Osteoblast (primary cell): ENCODE measurements at regions not wholly inside any gene's neighbourhood (a gene's known extent, or its start where the extent isn't known, plus 50 kb on each side); places are given as distances from the start of the nearest gene placed in this dataset.

ENCODE experiments used
- DNase-seq: peaks from one replicate; pipeline ENCODE4 v3.0.0; 2011; ENCODE audit warnings: low spot score, mixed read lengths; ENCODE audit not compliant: insufficient read length; ENCODE audit errors: missing footprints
- H2AFZ ChIP-seq: 2 replicates; pipeline ENCODE4 v1.6.0; 2011; ENCODE audit warnings: mild to moderate bottlenecking, low read length
- H3K27ac ChIP-seq: 2 replicates; pipeline ENCODE4 v1.5.1; 2011; ENCODE audit warnings: mild to moderate bottlenecking, low read depth, low read length, moderate library complexity
- H3K27me3 ChIP-seq: 2 replicates; pipeline ENCODE4 v1.6.0; 2012; ENCODE audit warnings: mild to moderate bottlenecking, control low read depth, inconsistent platforms, low read length, moderate library complexity; ENCODE audit not compliant: insufficient read depth
- H3K36me3 ChIP-seq: 2 replicates; pipeline ENCODE4 v1.5.1; 2011; ENCODE audit warnings: mild to moderate bottlenecking, low read length, control low read depth, moderate library complexity; ENCODE audit not compliant: insufficient read depth
- H3K4me1 ChIP-seq: 2 replicates; pipeline ENCODE4 v1.5.1; 2011; ENCODE audit warnings: mild to moderate bottlenecking, low read length, control low read depth, moderate library complexity; ENCODE audit not compliant: insufficient read depth
- H3K4me2 ChIP-seq: 2 replicates; pipeline ENCODE4 v1.6.0; 2011; ENCODE audit warnings: mild to moderate bottlenecking, low read length; ENCODE audit not compliant: insufficient read depth
- H3K4me3 ChIP-seq: fragments of 200-600 bp; sonication (generic); 3 replicates; pipeline ENCODE4 v1.5.1; 2012; ENCODE audit warnings: mild to moderate bottlenecking, low read length, inconsistent platforms; ENCODE audit not compliant: insufficient read depth
- H3K79me2 ChIP-seq: 2 replicates; pipeline ENCODE4 v1.6.0; 2012; ENCODE audit warnings: mild to moderate bottlenecking, low read length, control low read depth, inconsistent platforms; ENCODE audit not compliant: insufficient read depth
- H3K9me3 ChIP-seq: 2 replicates; pipeline ENCODE4 v1.5.1; 2011; ENCODE audit warnings: low read depth, low read length, control low read depth
- H4K20me1 ChIP-seq: 2 replicates; pipeline ENCODE4 v1.6.0; 2012; ENCODE audit warnings: mild to moderate bottlenecking, low read length, control low read depth; ENCODE audit not compliant: insufficient read depth
- TF ChIP-seq, protein P1 (sequence below): IDR thresholded peaks from 2 replicates; pipeline ENCODE4 v1.5.1; 2011; ENCODE audit warnings: mild to moderate bottlenecking, low read depth, low read length, moderate library complexity; ENCODE audit errors: extremely low read depth

DNA sequence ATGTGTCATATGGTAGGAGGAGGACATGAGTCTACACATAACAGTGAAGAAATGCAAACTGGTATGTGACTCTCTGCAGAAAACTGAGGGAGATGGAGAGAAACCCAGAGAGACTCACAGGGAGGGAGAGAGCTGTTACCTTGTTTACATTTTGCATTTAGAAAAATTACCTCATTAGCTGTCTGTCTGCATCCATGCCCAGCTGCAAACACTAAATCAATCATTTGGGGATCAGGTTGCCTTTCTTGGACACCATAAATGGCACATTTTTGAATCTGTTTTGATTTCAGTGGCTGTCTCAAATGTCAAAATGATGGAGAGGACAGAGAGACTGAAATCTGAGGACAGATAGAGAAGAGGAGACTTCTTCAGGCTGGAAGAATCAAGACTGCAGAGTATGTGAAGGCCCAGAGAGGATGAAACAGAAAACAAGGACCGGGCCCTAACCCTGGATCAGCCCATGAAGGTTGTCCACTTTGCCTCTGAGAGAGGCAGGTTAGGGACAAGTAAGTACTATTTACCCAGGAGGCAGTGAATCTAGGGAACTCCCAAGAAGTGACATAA lies 92.2 kb downstream of the UNC5CL start:
- H3K27me3 ChIP-seq: no peaks in the 10 kb centered on the region
- H3K79me2 ChIP-seq: no peaks in the 10 kb centered on the region
- H3K4me2 ChIP-seq: no peak overlapping the region
- TF ChIP-seq, protein P1, sequence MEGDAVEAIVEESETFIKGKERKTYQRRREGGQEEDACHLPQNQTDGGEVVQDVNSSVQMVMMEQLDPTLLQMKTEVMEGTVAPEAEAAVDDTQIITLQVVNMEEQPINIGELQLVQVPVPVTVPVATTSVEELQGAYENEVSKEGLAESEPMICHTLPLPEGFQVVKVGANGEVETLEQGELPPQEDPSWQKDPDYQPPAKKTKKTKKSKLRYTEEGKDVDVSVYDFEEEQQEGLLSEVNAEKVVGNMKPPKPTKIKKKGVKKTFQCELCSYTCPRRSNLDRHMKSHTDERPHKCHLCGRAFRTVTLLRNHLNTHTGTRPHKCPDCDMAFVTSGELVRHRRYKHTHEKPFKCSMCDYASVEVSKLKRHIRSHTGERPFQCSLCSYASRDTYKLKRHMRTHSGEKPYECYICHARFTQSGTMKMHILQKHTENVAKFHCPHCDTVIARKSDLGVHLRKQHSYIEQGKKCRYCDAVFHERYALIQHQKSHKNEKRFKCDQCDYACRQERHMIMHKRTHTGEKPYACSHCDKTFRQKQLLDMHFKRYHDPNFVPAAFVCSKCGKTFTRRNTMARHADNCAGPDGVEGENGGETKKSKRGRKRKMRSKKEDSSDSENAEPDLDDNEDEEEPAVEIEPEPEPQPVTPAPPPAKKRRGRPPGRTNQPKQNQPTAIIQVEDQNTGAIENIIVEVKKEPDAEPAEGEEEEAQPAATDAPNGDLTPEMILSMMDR: no peak
- H3K36me3 ChIP-seq: no peaks in the 10 kb centered on the region
- H2AFZ ChIP-seq: no peak overlapping the region
- no peak overlapping the region for H3K4me3 ChIP-seq
- DNase-seq: no peak
- no peaks in the 10 kb centered on the region for H4K20me1 ChIP-seq
- H3K4me1 ChIP-seq: peaks cover 34% of the 10 kb centered on the region
- no peak overlapping the region for H3K27ac ChIP-seq
- H3K9me3 ChIP-seq: no peaks in the 10 kb centered on the region

DNA sequence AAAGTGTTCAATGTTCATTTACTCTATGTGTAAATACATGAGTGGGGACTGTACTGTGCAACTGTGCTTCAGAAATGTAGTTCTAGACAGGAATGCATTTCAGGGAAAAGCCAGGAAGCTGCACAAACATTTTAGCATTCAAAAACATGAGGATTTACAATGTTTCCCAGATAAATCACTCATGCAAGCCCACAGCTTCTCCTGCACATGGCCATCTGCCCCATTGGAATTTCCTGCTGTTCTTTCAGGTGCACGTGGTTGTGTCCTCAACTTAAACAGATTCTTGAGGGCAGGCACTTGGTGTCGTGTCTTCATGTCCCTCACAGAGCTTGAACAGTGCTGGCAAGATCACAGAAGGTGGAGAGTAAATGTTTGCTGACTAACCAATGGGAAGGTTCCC lies 101.5 kb downstream of the UNC5CL start:
- no peaks in the 10 kb centered on the region for H3K36me3 ChIP-seq
- no peaks in the 10 kb centered on the region for H3K79me2 ChIP-seq
- TF ChIP-seq, protein P1: no peak
- H3K27ac ChIP-seq: peak overlapping the region; percentile 49
- no peaks in the 10 kb centered on the region for H3K27me3 ChIP-seq
- peak overlapping the region; percentile 50 for H3K4me2 ChIP-seq
- no peak overlapping the region for H3K4me3 ChIP-seq
- no peak overlapping the region for H2AFZ ChIP-seq
- DNase-seq: no peak
- no peaks in the 10 kb centered on the region for H4K20me1 ChIP-seq
- H3K9me3 ChIP-seq: no peaks in the 10 kb centered on the region
- peaks cover 23% of the 10 kb centered on the region for H3K4me1 ChIP-seq

DNA sequence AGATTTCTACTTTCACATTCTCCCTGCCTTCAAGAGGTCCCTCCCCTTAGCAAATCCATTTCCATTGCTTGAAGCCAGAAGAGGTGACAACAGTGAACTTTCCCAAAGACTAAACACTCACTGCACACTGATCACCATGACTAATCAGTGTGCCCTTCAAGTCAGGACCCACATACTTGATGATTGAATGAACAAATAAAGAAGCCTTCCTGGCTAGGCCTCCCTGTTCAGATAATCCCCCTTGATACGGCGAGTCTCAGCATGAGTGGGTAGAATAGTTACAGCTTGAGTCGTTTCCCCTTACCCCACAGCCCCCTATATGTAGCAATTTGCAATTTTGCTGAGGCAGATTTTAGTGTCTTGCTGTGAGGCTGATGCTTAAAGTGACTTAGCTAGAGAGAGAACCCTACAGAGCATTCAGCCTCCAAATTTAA lies 102.2 kb downstream of the UNC5CL start:
- Histone ChIP-seq H3K4me1 (peaks cover 28% of the 10 kb centered on the region), H3K4me3 (no peak overlapping the region), H3K79me2 (no peaks in the 10 kb centered on the region), H3K27ac (peak overlapping the region; percentile 49), H3K36me3 (no peaks in the 10 kb centered on the region), H3K9me3 (no peaks in the 10 kb centered on the region), H4K20me1 (no peaks in the 10 kb centered on the region), H2AFZ (peak overlapping the region; percentile 65), H3K27me3 (no peaks in the 10 kb centered on the region), H3K4me2 (peak overlapping the region; percentile 50)
- peak; percentile 81 for DNase-seq
- TF ChIP-seq, protein P1: no peak

DNA sequence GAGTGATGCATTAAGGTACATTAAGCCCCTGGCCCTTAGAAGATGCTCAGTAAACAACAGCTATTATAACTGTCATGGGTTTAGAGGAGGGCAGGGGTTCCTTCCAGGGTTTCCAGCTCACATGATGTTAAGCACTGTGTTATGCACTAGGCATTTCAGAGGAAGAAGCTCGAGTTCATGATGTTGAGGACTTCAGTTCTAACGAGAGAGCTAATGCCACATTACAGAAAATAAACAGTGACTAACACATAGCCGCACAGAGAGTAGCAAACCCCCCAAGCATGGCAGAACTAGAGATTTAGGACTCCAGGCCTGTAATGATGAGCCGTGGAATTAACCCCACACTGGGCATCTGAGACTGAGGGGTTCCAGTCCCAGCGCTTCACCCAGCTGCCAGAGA lies 105.2 kb downstream of the UNC5CL start:
- no peaks in the 10 kb centered on the region for H4K20me1 ChIP-seq
- no peaks in the 10 kb centered on the region for H3K27me3 ChIP-seq
- no peaks in the 10 kb centered on the region for H3K36me3 ChIP-seq
- no peaks in the 10 kb centered on the region for H3K79me2 ChIP-seq
- TF ChIP-seq, protein P1: no peak
- no peaks in the 10 kb centered on the region for H3K9me3 ChIP-seq
- peak overlapping the region; percentile 29 for H2AFZ ChIP-seq
- H3K4me3 ChIP-seq: no peak overlapping the region
- no peak overlapping the region for H3K4me2 ChIP-seq
- H3K4me1 ChIP-seq: peaks cover 34% of the 10 kb centered on the region
- DNase-seq: no peak
- no peak overlapping the region for H3K27ac ChIP-seq
